ENCODE measurements at regions not wholly inside any gene's neighbourhood (a gene's known extent, or its start where the extent isn't known, plus 50 kb on each side); places are given as distances from the start of the nearest gene placed in this dataset.

- no peak overlapping the region for H3K9ac ChIP-seq (ENCODE audit: insufficient read depth, low read depth, low read length)
- H3K36me3 ChIP-seq (replicated peaks in 1 of 2; ENCODE audit: control insufficient read depth in 1 of 2, insufficient read depth in 2 of 2, low read length in 2 of 2) = no peaks in the 10 kb centered on the region
- intact Hi-C loops (cut with micrococcal nuclease; ENCODE audit: unreplicated experiment) = no loop called here
- H3K27me3 ChIP-seq (ENCODE audit: control insufficient read depth in 1 of 2, insufficient read depth in 2 of 2, low read length in 2 of 2) = no peaks in the 10 kb centered on the region
- ATAC-seq (no peak), FAIRE-seq (no peak), DNase-seq (ENCODE audit: low spot score) (no peak)
- H3K79me2 ChIP-seq (ENCODE audit: insufficient read depth, low read length) = no peaks in the 10 kb centered on the region
- ChIA-PET POLR2A (no interaction called here), CTCF (ENCODE audit: low intra/inter-chr PET ratio, low total read pairs) (no interaction called here)
- H2AFZ ChIP-seq (ENCODE audit: low read length) = no peak overlapping the region
- H3K4me1 ChIP-seq (ENCODE audit: insufficient read depth, low read length) = no peaks in the 10 kb centered on the region
- no peaks in the 10 kb centered on the region for H4K20me1 ChIP-seq (ENCODE audit: insufficient read depth, low read length)
- WGBS (ENCODE audit: low lambda C conversion rate) = 2% methylated on average over 3 of the region's 3 CpGs
- H3K4me3 ChIP-seq (replicated peaks in 1 of 3; ENCODE audit: insufficient read depth in 1 of 3, low read depth in 2 of 3, low read length in 3 of 3) = no peak overlapping the region
- no TSS peak for BruUV-seq (replicated peaks)
- H3K27ac ChIP-seq (ENCODE audit: extremely low read length, insufficient read depth, low read length) = no peak overlapping the region
- H3K4me2 ChIP-seq (ENCODE audit: low read depth, low read length) = no peak overlapping the region
- in situ Hi-C loops (cut with HindIII; ENCODE audit: extremely low pct_ligation_motif_present, low pct_unique_long_range_greater_than_20kb) = no loop called here
- H3K9me3 ChIP-seq (ENCODE audit: low read length) = no peaks in the 10 kb centered on the region
- TF ChIP-seq ZFAT (CRISPR knock-in tag; conservative IDR thresholded peaks at IDR 0.05) = no peak
- no peak for TF ChIP-seq TAF1 (CRISPR knock-in tag; IDR thresholded peaks at IDR 0.05)
- TF ChIP-seq KLF13 (CRISPR knock-in tag; IDR thresholded peaks at IDR 0.05) = no peak
- TF ChIP-seq GATAD1 (CRISPR knock-in tag; IDR thresholded peaks at IDR 0.05) = no peak
- no peak for TF ChIP-seq AHDC1 (CRISPR knock-in tag; IDR thresholded peaks at IDR 0.05; ENCODE audit: borderline replicate concordance)
- no peak for TF ChIP-seq NR1H2 (CRISPR knock-in tag; IDR thresholded peaks at IDR 0.05; ENCODE audit: borderline replicate concordance, low read depth)
- no peak for TF ChIP-seq HNF4G (IDR thresholded peaks at IDR 0.05; ENCODE audit: borderline replicate concordance, low read depth, low read length)
- no peak for TF ChIP-seq HNF4G (CRISPR knock-in tag; IDR thresholded peaks at IDR 0.05; ENCODE audit: borderline replicate concordance, low read depth)
- no peak for TF ChIP-seq KLF12 (CRISPR knock-in tag; IDR thresholded peaks at IDR 0.05; ENCODE audit: borderline replicate concordance)
- TF ChIP-seq ZNF12 (CRISPR knock-in tag; IDR thresholded peaks at IDR 0.05) = no peak
- TF ChIP-seq LCORL (IDR thresholded peaks at IDR 0.05) = no peak
- no peak for TF ChIP-seq LCORL (CRISPR knock-in tag; IDR thresholded peaks at IDR 0.05)
- TF ChIP-seq ZUFSP (CRISPR knock-in tag; IDR thresholded peaks at IDR 0.05; ENCODE audit: borderline replicate concordance) = no peak
- no peak for TF ChIP-seq SKI (IDR thresholded peaks at IDR 0.05; ENCODE audit: partially characterized antibody)
- no peak for TF ChIP-seq HMGA1 (CRISPR knock-in tag; conservative IDR thresholded peaks at IDR 0.05)
- no peak for TF ChIP-seq SOX6 (IDR thresholded peaks at IDR 0.05)
- TF ChIP-seq SOX6 (CRISPR knock-in tag; IDR thresholded peaks at IDR 0.05) = no peak
These were observed 268.8 kb upstream of the NR5A2 start for GRCh38 chr1:199758626-199759255.
